GM12872 (cell line): ENCODE measurements at regions not wholly inside any gene's neighbourhood (a gene's known extent, or its start where the extent isn't known, plus 50 kb on each side); places are given as distances from the start of the nearest gene placed in this dataset.

Experiments
- CTCF ChIP-seq: IDR thresholded peaks from 3 replicates; pipeline ENCODE4 v1.5.1; 2011; ENCODE audit warnings: low read depth, mild to moderate bottlenecking, low read length, moderate library complexity; ENCODE audit not compliant: insufficient read depth

GRCh38 chr20:39132093-39132492, 169.9 kb downstream of the DHX35 start:
- no peak for TF ChIP-seq CTCF

GRCh38 chr20:39130627-39131026, 168.5 kb downstream of the DHX35 start:
- no peak for TF ChIP-seq CTCF

- no peak for TF ChIP-seq CTCF
Measured at GRCh38 chr20:39129523-39129922, 167.4 kb downstream of the DHX35 start.

- TF ChIP-seq CTCF: no peak
Measured at GRCh38 chr20:39124064-39124463, 161.9 kb downstream of the DHX35 start.

- TF ChIP-seq CTCF: no peak
Measured at GRCh38 chr20:39123185-39123557, 161.0 kb downstream of the DHX35 start.

GRCh38 chr20:39117491-39117890, 155.3 kb downstream of the DHX35 start:
- no peak for TF ChIP-seq CTCF

GRCh38 chr20:39116020-39116419, 153.9 kb downstream of the DHX35 start:
- TF ChIP-seq CTCF: no peak
